Activated CD8-positive, alpha-beta memory T cell treated with anti-CD3 and anti-CD28 coated beads, Interleukin-2, amount 50 U/mL, for 24 hours (primary cell): ENCODE measurements at regions not wholly inside any gene's neighbourhood (a gene's known extent, or its start where the extent isn't known, plus 50 kb on each side); places are given as distances from the start of the nearest gene placed in this dataset.
"Not testable (repeated sequence)": the region's sequence is repeated elsewhere in the genome, so short reads cannot be mapped to it uniquely, and the experiment has no call there.

ENCODE experiments used
- DNase-seq: peaks from one replicate; pipeline ENCODE4 v3.0.0-alpha.2; 2020; ENCODE audit errors: extremely low read depth

DNA sequence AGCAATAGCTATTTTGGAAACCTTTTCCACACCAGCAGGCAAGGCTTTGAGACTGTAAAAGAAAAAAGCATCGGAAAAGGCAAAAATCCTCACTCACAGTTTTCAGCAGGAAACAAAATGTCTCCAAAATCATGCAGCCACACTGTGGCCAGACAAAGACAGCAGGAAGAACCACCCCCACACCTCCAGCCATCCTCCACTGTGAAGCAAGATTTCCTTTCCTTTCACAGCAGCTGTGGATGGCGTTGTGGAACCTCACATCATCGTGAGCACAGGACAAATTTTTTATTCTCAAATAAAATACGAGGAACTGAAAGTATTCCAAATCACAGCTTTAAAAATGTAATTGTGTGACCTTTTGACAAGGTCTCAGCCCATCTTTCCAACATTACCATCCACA, 351.7 kb upstream of the NOCT start:
- no peak for DNase-seq

DNA sequence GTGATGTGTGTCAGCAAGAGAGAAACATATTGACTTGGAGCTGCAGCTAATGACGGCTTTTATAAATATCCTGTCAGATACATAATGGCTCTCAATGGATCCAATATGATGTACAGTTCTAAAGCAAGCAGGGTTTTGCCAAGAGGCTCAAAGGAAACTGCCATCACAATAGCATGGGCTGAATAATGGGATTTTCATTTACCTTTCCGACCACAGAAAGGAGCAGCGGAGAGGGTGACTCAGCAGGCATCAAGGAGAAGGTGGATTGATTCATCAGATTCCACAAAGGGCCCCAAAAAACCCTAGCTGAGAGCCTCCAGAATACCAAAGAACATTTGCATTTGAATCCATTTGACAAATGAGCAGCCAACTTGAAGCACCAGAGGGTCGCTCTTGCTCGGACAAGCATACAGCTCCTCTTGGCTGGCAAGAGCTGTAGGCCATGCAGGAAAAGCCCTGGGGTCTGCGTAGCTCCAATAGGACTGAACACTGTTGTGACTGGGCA, 355.7 kb upstream of the NOCT start:
- DNase-seq: no peak

DNA sequence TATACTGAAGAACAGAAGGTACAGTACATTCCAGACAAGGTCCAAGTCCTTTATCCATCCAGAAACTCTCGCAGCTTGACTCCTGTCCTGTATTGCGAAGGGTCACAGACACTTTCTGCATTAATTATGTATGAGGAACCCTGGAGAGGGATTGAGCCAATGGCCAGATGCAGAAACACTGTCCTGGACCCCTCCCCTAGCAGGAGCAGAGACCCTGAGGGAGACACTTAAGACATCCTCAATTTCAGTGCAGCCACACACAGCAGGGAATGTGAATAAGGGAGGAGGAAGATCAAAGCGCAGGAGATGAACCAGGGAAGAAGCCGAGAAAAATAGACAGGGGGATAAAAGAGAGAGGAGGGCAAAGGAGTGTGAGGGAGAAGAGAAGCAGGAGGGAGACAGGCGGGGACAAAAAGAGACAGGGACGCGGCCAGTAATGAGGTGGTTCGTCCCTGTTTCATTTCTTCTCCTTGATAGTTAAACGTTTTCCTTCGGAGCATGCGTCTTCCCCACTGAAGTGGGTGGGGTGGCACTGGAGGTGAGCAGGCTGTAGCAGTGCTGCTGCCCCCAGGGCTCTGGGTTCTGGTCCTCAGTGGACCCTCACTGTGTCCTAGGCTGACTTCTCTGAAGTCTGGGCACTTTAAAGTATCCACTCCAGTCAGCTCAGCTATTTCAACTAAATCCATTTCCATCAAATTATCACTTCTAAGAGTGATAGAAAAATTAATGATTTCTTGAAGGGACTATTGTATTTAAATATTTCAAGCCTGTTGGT, 356.4 kb upstream of the NOCT start:
- no peak for DNase-seq

DNA sequence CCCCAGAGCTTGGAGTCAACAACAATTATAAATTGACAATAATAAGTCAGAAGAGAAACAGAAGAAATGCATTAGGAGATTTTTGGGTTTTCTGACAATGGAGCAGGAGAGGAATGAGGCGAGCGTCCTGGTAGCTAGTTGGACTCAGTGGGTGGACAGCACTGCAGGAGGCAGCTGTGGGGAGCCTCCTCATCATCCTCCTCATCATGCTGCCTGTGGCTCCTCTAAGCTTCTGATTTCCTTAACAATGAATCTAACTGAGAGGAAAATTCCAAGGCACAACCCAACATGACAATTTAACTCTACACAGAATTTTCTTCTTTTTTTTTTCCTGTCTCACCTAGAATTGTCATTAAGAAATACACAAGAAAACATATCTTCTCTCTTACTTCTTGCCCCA, 357.1 kb upstream of the NOCT start:
- DNase-seq: no peak

DNA sequence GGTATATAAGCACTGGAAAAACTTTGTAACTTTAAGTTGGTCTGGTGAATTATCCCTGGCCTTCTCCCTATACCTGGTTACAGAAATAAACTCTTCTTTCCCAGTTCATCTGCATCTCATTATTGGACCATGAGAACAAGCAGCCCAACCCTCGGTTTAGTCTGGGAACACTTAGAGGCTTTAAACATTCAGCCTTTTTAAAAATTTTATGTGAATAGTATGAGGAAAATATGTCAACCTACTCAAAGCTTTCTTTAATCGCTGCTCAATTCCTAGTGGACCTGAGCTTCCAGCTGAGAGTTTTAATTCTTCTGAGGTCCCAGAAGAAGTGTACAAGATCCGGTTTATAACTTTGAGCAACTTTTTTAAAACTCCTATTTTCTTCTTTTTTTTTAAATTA, 358.6 kb upstream of the NOCT start:
- no peak for DNase-seq

DNA sequence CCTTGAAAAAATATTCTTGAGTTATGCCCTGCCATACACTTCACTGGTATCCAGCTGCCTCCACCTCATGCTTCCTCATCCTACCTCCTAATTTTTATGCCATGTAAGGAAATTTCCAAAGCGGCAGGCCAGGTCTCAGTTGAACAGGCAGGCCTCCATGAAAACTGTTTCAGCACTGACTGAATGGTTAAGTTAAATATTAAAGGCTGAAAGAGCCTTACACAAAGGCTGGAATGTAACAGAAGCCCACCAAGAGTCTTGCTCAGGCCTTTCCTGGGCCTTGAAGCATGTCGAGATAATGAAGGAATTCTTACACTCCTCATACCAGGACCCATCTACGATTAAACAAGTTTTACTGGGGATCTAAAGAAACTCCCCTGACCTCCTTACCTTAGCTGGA, 359.6 kb upstream of the NOCT start:
- DNase-seq: no peak

DNA sequence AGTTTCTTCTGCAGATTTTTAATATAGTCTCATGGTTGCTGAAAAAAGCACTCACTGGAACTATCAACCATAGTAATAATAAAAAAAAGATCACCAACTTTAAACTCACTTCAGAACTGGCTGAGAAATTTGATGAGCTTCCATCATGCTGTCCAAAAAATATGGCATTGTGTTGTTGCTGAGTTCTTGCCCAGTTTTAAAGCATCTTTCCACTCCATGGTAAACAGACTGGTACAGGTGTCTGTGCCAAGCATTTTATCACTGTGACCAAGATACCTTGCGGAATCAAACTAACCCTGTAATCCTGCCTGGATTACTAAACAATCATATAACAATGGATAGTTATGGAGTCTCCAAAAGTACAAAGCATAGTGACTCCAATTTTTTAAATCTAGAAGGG, 360.3 kb upstream of the NOCT start:
- no peak for DNase-seq

DNA sequence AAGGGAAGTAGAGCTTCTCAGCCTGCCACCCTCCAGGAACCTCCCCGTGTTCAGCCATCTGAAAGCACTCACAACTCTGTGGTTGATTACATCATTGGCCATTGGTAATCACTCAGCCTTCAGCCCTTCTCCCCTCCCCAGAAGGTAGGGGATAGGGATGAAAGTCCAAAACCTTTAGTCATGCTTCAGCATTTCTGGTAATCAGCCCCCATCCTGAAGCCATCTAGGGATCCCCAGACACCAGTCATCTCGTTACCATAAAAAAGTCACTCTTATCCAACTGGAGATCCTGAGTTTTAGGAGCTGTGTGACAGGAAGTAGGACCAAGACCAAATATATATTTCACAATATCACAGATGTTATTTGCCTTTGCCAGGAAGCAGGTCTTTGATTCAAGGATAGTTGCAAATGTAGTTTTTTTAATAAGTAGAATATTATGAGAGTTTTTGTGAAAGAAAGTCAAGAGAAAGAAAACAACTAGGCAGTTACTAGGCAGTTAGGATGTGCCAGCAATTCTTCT, 364.6 kb upstream of the NOCT start:
- no peak for DNase-seq

DNA sequence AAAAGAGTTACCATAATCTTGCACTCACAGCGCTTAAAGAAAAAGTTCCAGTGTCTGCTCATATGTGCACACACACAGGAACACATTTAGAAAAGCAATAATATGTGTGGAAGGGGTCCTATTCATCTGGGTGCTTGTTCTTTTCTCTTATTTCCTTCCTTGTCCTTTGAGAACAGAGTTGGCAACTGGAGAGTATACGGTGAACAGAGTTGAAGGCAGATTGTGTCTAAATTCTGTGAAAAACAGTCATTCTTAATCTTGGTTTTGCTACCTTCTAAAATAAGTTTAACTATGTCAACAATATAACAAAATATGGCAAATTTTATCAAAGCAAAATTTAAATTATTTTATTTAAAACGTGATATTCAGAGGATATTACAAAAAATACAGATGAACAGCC, 365.1 kb upstream of the NOCT start:
- no peak for DNase-seq

DNA sequence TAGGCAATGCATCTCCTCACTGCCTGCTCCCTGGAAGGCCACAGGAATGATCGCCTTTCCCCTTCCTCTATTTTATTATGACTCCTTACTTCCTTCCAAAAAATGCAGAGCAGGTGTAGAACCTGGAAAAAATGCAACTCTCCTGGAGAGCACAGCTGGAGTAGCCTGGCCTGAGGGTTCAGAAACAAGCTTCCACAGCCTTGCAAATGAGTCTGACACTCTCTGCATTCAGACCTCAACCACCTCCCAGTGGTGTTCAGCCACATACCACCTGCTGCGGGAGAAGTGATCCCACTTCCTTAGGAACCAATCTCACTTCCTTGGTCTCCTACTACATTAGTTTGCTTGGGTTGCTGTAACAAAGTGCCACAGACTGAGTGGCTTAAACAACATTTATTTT, 368.1 kb upstream of the NOCT start:
- no peak for DNase-seq

DNA sequence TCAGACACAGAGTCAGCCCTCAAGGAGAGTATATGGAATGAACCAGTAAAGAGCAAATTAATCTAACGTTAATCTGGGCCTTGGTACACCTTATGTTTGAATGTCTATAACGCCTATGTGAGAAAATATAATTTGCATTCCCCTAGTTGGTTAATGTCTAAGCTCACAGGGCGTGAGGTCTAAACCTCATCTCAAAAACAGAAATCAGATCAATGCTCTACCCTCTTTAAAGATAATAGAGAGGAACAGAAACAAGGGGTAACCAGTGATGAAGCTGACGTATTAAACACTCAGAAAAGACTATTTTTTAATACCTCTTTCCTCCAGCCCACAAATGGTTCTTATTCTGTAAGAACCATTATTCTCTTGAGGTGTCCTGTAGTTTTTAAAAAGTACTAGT, 369.2 kb upstream of the NOCT start:
- DNase-seq: no peak

DNA sequence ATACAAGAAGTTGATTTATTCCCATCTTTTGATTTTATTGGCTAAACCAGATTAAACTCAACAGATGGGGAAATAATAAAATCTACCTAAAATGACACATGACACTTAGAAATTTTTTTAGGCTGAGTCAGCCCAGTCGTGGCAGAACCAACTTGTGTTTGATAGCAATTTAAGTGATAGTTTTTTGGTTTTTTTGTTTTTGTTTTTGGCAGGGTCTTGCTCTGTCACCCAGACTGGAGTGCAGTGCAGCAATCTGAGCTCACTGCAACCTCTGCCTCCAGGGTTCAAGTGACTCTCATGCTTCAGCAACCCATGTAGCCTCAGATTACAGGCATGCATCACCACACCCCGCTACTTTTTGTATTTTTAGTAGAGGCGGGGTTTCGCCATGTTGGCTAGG, 370.3 kb upstream of the NOCT start:
- no peak for DNase-seq

DNA sequence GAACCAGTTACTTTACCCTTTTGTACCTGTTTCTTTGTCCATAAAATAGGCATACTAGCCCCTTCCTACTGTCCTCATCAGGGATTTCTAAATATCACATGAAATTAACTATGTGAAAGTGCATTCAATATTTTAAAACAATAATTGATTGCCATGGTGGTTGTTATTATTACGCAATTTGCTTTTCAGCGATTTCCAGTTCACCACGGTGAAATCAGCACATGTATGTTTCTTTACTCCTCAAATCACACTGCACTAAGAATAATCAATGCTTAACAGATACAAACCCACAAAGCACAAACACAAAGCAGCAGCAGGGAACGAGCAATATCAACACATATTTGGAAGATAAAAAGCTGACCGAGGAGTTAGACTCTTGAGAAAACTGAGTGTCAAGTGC, 371.3 kb upstream of the NOCT start:
- DNase-seq: no peak

DNA sequence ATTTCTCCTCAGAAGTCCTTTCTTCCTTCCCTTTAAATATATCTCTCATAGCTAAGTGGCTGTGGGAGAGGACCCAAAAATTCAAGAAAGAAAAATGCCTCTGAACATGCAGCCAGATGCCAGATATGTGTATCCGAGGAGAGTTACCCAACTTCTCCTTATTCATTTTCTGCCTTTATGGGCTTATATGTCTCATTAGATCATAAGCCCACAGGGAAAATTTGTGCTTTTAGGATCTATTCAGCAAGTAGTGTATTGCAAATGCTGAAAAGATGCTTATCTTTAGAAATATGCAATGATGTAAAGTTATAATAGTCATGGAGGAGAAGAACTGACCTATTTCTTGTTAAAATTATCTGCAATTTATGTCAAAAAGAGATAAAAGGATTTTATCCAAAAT, 371.8 kb upstream of the NOCT start:
- no peak for DNase-seq

DNA sequence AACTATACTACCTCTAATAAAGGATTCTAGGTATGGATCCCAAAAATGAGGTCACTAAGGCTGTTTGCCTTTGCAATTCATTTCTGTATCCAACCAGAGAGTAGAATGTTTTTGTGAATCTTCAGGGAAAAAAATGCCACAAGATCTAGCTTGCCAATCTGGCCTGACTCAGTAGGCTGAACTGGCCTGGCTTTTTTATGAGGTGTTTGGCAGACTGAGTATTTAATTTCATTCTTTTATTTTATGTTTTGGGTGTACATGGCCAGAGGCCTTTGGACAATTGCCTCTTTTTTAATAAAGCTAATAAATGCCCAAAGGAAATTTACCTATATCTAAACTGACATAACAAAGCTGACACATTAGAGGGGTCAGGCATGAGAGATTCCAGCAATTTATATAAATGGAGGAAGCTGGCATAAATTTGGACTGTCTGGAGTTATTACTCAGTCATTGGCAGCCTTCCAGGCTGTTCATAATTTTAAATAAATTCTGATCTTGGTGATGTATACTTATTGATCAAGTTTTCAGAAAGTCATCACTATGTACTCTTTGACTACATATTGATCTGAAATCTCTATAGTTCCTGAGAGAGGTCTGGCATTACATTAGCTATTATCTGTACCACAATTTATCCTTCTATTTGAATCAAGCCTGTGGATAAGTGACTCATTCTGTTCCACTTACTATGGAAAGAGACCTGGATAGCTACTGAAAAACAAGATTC, 376.4 kb upstream of the NOCT start:
- DNase-seq: no peak

DNA sequence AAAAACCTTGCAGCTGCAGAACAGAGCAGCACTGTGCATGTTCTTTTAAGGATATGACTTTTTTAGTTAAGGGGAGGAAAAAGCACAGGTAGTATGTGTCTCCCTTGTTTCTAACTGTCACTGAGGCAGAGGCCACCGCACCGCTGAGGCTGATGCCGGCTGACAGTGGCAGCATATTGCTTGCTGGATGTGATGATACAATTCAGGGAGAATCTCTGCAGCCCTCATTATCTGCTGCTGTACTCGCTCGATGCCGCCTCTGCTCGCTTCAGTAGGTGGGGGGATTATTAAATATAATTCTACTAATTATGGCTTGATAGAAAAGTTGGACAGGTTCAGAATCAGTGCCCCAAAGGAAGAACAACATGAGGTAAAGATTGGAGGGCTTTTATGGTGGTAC, 378.8 kb upstream of the NOCT start:
- no peak for DNase-seq

DNA sequence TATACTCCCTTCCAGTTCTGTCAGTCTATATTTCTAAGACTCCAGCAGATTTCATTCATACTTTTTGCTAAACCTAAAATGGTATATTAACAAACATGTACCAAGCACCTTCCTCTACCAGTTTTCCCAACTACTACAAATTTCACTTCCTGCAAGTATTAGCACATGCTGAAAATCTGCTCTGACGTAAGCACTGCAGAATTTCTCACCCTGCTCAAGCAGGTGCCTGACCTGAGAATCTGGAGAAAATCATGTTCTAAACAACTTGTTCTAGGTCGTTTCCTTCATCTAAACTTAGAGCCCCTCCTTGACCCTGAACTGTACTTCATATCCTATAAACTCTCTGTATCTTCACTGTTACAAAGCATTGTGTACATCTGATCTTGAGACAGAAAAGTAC, 380.7 kb upstream of the NOCT start:
- DNase-seq: no peak

DNA sequence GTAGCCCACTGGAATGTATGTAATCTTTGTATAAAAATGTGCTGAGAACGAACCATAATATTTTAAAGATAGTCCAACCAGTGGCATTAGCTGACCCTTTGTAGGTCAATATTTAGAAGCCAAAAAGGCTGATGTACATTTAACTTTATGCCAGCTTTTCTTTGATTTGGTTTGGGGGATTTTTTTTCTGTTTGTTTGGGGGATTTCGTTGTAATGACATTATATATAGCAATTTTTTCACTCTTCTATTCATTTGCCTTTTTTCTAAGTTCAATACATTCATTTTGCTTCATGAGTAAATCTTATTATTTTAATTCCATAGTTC, 382.0 kb upstream of the NOCT start:
- no peak for DNase-seq

DNA sequence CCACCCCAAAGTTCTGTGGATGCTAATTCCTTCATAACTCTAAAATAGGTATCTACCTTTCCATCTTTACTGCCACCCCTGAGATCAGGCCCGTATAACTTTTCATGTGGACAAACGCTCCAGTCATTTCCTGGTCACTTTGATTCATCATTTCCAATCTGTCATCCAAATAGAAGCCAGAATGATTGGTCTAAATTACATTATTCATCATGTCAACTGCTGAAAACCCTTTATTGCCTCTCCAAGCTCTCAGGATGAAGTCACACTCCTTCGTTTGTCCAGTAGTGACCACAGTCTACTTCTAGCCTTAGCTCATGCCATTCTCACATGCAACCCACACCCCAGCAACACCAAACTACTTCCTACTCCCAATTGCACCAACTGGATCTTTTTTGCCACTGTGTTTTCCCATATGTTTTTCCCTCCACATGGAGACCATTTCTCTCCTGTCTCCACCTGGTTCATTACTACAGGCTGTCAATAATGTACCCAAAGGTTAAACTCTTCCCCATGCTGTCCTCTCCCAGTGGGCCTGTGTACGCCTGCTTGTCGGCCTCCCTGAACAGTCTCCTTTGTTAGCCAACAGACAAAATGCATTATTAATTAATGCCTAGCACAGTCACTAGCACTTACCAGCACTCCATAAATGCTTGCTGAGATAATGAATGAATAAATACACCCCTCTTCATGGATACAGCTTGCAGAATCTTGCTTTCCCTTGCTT, 382.6 kb upstream of the NOCT start:
- no peak for DNase-seq

DNA sequence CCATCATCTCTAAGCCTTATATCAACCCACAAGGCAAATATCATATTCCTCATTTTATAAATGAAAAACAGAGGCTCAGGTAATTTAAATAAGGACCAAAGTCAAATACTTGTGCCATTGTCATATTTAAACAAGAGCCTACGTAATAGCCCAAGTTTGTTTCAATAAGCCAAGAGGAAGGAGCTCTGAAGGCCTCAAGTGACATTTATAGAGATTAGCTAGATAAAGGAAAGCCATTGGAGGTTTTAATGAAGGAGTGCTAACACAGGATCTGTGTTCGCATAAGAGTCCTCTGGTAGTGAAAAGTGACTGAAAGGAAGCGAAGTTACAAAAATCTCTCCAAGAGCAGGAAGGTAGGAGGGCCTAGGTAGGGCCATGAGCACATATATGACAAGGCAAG, 384.9 kb upstream of the NOCT start:
- no peak for DNase-seq

DNA sequence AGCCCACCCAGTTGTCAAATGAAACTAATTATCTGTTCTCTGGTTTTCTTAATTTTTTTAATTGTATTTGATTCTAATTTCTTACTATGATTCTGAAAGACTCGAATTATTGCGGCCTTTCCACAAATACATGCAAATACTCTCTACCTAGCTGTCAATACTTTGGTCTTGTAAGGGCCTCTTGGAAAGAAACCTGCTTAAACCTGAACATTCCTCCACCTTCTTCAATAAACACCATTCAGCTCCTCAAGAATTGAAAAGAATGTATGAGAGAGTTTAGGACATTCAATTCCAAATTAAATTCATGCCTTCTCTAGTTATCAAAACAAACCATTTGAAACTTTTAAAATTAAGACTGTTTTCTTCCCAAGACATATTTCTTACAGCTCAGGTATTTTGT, 385.9 kb upstream of the NOCT start:
- DNase-seq: no peak

DNA sequence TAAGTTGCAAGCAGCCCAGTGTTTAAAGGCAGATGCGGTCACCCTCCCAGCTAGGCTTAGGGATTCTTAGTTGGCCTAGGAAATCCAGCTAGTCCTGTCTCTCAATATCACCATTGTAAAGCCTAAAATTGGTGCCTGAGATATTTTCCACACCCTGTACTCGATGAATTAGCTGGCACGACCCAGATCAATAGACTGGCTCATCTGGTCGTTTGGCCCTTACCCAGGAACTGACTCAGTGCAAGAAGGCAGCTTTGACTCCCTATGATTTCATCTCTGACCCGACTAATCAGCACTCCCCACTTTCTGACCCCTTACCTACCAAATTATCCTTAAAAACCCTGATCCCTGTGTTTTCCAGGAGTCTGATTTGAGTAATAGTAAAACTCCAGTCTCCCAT, 384.9 kb upstream of the SLC7A11 start:
- DNase-seq: no peak

DNA sequence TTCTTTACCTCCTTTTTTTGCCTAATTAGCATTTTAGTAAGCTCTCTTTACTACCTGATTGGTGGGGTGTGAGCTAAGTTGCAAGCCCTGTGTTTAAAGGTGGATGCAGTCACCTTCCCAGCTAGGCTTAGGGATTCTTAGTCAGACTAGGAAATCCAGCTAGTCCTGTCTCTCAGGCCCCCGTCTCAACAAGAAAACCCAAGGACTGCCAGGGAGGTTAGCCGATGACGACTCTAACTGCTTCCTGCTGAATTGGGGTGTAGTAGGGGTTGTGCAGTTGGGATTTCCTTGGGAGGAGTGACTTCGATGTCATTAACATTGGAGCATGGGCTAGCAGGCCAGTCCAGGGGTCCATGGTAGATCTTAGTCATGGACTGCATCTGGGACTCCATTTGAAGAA, 380.2 kb upstream of the SLC7A11 start:
- not testable (repeated sequence) for DNase-seq
